Stimulated activated CD4-positive, alpha-beta T cell treated with anti-CD3 and anti-CD28 coated beads, TNF-alpha, amount 100 ng/mL, for 1 hour (primary cell): ENCODE measurements at regions not wholly inside any gene's neighbourhood (a gene's known extent, or its start where the extent isn't known, plus 50 kb on each side); places are given as distances from the start of the nearest gene placed in this dataset.
"Not testable (repeated sequence)": the region's sequence is repeated elsewhere in the genome, so short reads cannot be mapped to it uniquely, and the experiment has no call there.

ENCODE experiments used
- DNase-seq, 3 donors: peaks; one replicate each; pipeline ENCODE4 v3.0.0-alpha.2; 2020; ENCODE audit warnings: low read depth in 3 of 3, low spot score in 1 of 3

DNA sequence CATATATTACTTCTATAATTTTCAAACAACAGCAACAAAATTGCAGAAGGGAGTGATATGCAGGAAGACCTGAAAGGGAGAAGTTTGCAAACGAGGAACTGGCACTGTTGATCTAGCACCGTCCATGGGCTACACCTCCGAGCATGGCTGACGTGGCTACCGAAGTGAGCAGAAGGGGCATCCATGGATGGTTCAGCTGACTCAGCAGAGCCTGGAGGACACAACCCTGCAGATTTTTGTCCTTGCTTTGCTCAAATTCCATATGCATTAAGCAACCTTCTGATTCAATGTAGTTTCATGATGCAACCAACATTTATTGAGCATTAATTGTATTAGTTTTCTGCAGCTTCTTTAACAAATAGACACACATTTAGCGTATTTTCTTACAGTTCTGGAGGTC lies 191.2 kb downstream of the C1orf94 start:
- DNase-seq, result no peak

DNA sequence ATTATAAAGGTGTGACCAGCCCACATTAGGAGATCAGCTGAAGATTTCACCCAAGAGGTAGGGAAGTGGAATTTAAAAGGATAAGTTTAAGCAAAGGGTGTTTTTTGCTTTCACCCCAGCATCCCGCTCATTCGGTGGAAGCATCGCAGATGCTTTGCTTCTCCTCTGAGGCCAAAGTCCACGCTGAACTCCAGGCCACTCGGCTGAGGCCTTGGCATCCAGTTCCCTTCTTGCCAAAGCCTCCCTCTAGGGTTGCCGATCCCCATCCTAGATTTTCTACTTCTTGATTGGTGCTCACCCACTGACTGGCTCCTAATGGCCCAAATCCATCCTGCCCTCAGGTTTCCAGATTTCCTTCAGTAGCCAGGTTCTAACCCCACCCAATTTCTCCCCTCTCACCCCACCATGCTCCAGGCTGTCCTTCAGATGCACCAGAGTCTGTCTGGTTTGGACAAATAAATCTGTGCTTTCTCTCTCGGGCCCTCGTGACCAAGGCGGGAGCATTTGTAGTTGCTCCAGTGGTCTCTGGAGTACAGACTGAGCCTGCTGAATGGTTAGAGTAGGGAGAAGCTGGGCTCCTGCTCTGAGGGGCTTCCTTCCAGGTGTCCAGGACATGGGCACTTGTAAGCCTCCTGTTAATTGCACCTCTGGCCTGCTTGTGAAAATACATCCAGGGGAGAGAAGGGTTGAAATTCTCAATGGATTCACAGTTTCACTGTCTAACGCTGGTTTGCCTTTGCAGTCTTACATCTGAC lies 193.2 kb downstream of the C1orf94 start:
- no peak for DNase-seq

DNA sequence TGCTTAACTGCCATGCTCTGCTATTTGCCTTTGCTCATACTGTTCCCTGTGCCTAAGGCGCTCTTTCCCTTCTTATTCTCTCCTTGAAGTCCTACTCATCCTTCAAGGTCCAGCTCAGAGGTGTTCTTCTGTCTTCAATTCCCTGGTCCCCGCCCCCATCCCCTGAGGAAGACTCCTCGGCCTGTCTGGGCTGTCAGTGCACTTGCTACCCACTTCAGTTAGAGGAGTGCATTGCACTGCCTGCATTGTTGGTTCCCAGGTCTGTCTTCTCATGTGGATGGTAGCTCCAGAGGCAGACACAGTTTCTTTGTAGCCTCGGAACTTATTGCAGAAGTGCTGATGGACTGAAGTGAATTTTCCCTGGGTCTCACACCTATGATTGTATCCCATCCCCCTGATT lies 194.0 kb downstream of the C1orf94 start:
- no peak for DNase-seq

DNA sequence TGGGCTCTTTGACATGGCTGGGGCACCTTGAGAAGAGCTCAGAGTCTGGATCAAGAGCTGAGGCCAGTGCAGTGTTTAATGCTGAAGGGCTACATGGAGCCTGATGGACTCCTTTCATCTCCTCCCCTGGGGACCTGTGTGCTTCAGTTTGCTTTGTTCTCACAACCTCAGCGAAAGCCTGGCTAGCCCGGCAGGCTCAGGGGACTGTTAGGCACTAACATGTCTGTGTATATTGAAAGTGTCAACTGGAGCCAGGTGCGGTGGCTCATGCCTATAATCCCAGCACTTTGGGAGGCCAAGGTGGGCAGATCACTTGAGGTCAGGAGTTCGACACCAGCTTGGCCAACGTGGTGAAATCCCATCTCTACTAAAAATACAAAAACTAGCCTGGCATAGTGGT lies 194.5 kb downstream of the C1orf94 start:
- DNase-seq, result not testable (repeated sequence)

DNA sequence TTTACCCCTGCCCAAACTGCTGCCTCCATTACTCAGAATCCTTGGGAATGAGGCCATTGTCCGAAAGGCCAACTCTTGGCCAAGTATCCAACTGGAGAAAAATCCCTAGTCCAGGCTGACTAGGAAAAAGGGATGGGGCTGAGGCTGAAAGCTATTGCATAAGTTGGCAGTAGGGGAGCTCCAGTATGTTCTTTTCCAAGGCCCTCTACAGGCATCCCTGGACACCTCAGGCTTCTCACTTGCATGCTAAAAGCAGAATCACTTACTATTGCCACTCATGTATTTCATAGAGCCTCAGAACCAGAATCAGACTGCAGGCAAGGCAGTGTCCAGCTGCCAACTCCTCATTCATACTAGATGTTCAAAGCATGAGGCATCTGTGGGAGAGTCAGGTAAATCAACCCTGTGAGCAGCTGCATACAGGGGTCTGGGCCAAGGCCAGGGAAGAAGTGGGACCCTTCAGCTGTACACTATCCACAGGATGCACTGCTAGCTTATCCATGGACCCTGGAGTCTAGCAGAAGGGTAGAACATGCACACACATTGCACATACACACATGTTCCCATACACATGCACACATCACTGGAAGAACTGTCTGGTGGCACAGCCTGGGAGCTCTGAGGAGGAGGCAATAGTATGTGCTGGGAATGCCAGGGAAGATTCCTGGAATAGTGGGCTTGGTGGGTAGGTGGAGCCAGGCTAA lies 195.3 kb downstream of the C1orf94 start:
- no peak for DNase-seq

DNA sequence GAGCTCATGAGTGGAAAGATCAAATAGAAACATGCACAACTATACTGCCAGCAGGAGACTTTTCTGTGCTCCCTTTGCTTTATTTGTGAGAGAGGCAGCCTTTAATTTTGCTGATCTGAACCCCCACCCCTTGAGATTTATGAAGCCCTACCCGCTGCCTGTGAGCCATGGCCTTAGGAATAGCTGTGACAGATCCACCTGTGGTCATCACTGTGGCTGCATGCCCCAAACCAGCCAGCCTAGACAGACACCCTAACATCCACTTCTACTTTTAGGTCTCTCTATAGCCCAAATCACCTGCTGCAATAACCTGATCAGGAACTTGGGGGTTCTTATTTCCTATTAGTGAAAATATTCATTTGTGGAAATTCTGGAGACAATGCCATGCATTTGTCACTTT lies 196.2 kb downstream of the C1orf94 start:
- no peak for DNase-seq

DNA sequence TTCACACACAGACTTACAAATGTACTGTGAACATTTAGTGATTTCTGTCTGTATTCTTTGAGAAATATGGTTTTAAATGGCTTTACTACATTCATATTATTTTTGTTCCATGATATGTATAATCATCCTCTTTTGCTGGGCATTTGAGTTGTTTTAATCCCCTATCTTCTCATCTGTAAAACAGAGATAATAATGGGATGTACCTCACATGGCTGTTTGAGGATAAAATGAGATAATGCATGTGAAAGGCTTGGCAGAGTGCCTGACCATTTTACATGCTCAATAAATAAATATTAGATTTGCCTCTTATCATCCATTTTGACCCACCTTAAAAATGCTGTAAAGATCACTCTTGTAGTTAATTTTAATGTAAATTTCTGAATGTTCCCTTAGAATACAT lies 197.2 kb downstream of the C1orf94 start:
- no peak for DNase-seq

DNA sequence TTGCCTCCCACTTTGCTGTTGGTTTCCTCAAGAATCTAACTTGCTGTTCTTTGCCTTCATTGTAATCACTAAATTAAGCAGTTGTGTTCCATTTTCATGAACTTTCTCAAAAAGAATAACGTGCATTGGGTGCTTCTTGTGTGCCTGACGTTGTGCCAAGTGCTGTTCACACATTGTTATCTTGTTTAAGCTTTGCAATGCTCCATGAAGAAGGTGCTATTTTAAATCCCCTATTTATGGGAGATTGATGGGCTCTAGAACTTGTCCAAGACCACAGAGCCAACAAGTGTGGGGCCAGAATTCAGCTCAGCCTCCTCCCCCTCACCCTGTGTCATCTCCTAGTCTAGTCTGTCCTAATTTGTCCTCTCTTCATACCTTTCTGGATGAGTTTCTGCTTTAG lies 199.8 kb downstream of the C1orf94 start:
- no peak for DNase-seq

DNA sequence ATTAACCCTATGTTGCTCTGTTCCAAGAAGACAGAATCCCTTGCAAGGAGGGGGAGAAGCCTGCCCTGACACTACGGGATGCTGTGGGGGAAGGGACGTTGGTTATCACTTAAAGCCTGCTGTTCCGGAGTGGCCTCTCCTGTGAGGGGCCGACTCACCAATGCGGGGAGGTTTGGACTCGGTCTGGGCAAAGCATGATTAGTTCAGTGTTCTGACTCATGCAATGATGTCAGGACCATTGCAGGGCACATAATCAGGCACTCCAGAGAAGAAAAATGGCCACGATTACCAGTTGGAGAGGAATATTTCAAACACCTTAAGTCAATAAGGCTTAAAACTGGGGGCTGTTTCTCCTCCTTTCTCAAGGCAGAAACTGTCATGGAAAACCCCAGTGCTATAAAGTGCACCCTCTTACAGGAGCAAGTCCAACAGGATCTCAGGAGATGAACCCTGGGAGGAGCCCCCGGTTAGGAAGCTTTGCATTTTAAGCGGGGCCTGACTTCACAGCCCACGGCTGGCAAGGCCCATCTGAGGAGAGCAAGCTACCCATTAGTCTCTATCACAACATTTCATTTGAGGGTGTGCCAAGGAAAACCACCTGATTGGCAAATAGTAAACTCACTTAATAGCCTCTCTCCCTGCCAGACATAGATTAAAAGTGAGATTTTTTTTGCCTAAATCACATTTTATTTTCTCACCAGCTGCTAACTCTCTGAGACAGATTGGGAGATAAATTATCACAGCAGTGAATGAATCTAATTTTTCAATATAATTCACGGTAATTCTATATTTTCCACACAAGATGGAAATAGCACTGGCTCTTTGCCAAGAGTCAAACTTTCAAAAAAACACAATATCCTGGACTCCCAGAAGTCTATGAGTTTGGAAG lies 202.5 kb downstream of the C1orf94 start:
- no peak for DNase-seq

DNA sequence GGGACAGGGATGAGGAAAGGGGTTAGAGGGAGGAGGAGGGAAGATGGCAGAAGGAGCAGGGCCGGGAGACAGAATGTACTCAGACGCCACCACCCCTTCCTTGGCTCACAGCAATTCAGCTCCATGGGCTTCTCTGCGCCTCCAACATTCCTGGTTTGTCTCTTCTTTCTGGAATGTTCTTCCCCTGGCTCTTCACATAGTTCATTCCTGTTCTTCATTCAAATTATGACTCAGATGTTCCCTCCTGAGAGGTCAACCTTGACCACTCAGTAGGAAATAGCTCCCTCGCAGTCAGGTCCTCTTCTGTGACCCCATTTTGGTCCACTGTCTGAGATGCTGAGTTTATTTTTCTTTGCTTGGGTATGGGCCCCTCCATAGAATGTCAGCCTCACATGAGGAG lies 203.2 kb downstream of the C1orf94 start:
- no peak for DNase-seq

DNA sequence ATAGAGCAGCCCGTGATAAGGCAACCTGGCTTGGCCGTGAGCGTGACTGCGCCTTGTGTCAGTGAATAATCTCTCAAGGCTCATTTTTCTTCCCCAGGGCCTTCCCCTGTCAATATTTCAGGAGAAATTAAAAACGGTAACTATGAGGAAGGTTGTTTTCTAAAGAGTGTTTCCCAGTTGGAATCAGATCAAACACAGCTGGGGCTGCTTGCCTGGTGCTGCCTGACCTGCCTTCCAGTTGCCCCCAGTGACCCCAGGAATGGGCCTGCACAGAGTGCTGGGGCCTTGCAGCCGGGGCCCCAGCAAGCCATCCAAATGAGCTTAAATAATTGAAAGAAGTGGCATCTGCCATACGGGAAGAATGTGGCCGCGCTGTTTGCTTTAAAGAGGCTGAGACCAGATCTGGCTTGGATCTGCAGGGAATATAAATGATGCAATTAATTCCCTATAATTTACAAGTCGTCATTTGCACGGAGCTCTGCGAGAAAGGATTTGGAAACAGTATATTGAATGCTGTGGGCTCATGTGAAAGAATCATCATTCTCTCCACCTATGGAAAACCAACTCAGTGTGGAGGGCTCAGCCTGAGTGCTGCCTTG lies 203.9 kb downstream of the C1orf94 start:
- DNase-seq, result no peak

DNA sequence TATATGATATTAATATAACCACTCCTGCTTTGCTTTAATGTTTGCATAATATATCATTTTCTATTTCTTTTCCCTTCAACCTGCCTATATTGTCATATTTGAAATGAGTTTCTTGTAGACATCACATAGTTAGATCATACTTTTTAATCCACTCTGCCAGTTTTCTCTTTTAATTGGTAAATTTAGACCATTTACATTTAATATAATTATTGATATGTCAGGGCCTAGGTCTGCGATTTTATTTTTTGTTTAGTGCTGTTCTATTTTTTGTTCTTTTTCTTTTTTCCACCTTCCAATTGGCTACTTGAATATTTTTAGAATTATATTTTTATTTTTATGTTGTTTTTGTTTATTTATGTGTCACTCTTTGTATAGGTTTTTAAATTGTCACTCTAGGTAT lies 213.3 kb downstream of the C1orf94 start:
- no peak for DNase-seq

DNA sequence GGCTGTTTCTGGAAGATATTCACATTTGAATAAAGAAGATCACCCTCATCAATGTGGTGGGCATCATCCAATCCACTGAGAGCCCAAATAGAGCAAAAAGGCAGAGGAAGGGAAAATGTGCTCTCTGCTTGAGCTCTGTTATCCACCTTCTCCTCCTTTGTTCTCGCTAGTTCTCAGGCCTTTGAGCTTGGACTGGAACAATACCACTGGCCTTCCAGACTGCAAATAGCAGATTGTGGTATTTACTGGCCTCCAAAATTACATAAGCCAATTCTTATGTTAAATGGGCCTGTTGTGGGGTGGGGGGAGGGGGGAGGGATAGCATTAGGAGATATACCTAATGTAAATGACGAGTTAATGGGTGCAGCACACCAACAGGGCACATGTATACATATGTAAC lies 219.3 kb downstream of the C1orf94 start:
- DNase-seq, result no peak

DNA sequence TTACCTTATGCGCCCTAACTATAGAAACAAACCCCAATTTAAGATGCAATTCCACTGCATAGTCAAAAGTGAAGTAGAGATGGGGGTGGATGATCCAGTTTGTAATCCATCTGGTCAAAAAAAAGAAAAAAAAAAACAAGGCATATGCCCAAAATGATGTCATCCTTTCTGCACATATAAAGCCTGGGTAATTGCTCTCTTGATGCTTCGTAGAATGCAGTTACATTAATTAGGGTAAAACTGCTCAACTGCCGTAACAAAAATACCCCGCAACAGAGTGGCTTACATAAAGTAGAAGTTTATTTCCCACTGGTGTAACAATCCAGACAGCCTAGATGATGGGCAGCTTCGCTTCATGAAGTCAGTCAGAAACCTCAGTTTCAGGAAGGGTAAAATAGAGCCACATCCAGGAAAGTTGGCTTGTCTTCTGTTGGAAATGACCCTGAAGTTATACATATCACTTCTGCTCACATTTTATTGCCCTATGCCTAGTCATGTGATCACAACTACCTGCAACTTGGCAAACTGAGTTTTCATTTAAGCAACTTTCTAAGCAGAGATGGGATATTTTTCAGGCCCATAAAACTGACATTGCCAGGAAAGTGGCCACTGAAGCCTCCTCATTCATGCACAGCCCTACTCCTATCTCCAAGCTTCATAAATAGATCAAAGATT lies 221.7 kb downstream of the C1orf94 start:
- DNase-seq, result no peak

DNA sequence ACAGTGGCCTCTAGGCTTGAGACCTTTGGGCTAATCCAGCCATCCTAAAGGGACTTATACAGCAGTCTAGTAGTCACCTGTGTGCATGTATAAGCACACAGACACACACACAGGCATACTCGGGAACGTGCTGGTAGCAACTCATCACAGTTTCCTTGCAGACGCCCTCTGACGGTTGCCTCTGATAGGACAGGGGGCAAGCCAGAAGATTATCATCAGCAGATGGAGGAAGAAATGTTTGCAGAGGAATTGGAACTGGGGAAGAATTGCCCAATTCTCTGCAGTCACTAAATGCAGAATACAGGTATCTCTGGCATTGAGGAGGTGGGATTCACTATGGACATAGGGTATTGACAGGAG lies 222.2 kb downstream of the C1orf94 start:
- DNase-seq, result no peak

DNA sequence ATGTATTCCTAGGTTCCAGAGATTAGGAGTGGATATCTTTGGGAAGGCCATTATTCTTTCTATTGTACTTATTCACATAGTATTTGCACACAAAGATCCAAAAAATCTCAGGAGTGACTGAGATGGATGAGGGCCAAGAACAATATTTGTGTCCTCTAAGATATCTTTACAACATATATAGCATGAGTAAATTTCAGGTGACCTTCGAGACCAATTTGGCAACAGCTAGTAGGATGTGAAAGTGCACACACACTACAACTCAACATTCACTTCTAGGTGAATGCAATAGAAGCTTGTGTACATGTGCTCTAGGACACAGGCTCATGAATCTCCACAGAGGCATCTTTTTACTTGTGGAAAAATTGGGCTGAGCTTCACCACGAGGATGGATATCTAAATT lies 224.0 kb downstream of the C1orf94 start:
- DNase-seq, result no peak

DNA sequence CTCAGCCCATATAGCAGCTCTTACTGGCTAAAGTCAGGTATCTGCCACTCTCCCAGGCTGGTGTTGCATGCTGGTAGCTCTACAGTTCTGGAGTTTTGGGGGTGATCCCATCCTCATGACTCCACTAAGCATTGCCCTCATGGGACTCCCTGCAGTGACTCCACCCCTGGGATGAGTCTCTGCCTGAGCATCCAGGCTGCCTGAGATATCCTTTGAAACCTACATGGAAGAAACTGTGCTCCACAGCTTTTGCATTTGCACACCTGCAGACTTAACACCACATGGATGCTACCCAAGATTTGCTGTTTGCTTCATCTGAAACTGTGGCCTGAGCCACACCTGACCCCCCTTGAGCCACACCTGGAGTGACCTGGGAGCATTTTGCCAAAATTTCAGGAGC lies 226.4 kb downstream of the C1orf94 start:
- no peak for DNase-seq

DNA sequence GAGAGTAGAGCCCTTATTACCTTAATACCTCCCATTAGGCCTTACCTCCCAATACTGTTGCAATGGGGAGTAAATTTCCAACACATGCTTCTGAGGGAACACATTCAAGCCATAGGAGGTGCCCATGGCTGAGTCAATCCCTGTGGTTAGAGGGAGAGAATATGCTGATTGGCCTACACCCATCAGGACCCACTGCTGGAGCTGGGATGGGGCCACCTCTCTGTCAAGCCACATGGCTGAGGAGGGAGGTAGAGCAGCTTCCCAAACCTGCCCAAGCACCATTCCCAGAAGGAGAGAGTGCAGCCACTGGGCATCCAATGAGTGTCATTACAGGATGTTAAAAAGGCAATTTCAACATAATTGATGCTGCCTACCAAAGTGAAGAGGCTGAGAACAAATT lies 228.1 kb downstream of the C1orf94 start:
- no peak for DNase-seq

DNA sequence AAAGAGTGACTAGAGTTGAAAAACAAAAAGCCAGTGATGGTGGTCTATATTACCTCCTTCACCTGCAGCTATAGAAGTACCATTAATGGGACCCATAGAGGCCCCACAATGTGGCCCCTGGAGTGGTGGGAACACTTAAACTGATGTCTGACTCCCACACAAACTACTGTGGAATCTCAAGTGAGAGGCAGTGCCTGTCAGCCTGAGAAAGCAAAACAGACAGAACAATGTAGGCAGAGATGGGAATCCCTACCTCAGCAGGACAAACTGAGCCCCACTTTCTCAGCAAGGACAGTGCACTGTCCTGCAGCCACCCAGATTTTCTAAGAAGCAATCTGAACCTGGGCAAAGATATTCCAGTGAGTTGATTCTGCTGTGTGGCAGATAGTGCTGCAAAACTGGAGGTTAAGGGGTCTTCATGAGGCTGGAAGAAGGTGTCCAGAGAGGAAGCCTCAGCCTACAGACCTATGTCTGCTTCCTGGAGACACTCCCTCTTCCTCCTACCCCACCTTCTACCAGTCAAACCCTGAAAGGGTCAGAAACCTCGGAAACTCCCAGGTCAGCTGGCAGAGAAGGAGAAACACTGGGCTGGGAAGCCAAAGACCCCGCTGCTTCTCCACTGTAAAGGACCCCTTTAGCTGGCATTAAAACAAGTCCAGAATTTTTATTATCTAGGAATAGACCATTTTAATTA lies 228.7 kb downstream of the C1orf94 start:
- DNase-seq, result no peak

DNA sequence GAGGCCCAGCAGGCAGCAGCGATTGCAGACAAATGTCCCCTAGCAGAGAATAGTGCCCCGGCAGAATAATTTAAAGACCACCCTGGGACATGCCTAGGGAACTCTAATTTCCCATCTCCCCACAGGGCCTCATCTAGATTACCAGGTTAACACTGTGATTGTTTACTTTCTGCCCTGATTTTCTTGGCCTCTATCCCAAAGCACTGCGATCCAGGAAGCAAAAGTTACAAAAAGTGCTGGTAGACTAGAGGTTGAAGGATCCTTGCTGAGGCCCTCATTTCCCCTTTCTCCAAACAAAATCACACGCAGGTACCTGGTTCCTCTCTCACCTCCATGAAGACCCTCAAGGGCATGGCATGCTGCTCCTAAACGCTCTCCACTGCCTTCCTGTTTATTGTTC lies 229.7 kb downstream of the C1orf94 start:
- no peak for DNase-seq
